IPS-20b (cell line): ENCODE measurements at regions not wholly inside any gene's neighbourhood (a gene's known extent, or its start where the extent isn't known, plus 50 kb on each side); places are given as distances from the start of the nearest gene placed in this dataset.
"Not testable (repeated sequence)": the region's sequence is repeated elsewhere in the genome, so short reads cannot be mapped to it uniquely, and the experiment has no call there.

Source experiments
- H3K27ac ChIP-seq: one replicate; pipeline ENCODE4 v1.5.1; 2013; ENCODE audit warnings: low read length
- H3K27me3 ChIP-seq: 2 replicates; pipeline ENCODE4 v1.6.1; 2013; ENCODE audit warnings: mild to moderate bottlenecking, low read length, inconsistent platforms; ENCODE audit not compliant: insufficient read depth
- H3K36me3 ChIP-seq: 2 replicates; pipeline ENCODE4 v1.6.1; 2013; ENCODE audit warnings: low read depth, mild to moderate bottlenecking, inconsistent platforms, low read length, moderate library complexity; ENCODE audit not compliant: insufficient read depth
- H3K4me1 ChIP-seq: 2 replicates; pipeline ENCODE4 v1.6.1; 2013; ENCODE audit warnings: mild to moderate bottlenecking, control low read depth, inconsistent platforms, low read length, moderate library complexity; ENCODE audit not compliant: insufficient read depth
- H3K4me3 ChIP-seq: 2 replicates; pipeline ENCODE4 v1.5.1; 2013; ENCODE audit warnings: mild to moderate bottlenecking, low read length, inconsistent platforms
- H3K9ac ChIP-seq: 2 replicates; pipeline ENCODE4 v1.6.1; 2013; ENCODE audit warnings: low read depth, mild to moderate bottlenecking, inconsistent platforms, low read length, moderate library complexity
- H3K9me3 ChIP-seq: 2 replicates; pipeline ENCODE4 v1.6.1; 2013; ENCODE audit warnings: mild to moderate bottlenecking, low read depth, low read length, inconsistent platforms; ENCODE audit not compliant: insufficient read depth

DNA sequence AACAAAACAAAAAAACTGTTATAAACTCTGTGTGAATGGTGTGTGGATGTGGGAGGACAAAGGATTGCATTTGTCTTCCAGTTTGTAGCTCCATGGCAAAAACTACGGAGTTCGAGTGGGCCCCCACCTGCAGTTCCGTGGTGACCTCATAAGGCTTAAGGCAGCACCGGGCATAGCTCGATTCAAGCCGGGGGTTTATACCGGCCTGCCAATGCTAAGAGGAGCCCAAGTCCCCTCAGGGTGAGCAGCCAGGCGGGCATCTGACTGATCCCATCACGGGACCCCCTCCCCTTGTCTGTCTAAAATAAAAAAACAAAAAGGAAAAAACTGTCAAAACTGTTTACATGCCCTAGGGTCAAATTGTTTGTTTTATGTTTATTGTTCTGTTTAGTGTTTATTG, 463.2 kb upstream of the HTR1E start:
- Histone ChIP-seq H3K9ac (no peak overlapping the region), H3K36me3 (no peaks in the 10 kb centered on the region), H3K4me3 (no peak overlapping the region), H3K4me1 (peaks cover 11% of the 10 kb centered on the region; the same call in 1 of the 2 replicates), H3K9me3 (no peaks in the 10 kb centered on the region), H3K27ac (no peak overlapping the region), H3K27me3 (no peaks in the 10 kb centered on the region)

DNA sequence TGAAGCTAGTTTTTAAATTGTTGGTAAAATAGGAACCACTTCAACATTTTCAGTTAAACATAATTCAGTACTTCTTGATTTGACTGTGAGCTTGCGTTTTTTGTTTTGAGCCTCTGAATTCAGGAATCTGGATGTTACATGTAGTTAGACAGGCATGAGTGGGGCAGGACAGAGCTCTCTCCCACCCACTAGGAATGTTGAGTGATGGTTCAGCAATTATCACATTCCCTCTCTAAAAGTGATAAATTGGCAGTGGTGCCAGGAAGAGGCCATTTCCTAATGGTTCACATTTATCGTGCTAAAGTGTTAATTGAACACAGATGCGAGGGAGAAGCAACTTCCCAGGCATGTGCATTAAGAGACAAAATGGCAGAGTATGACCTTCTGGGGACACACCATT, 465.5 kb upstream of the HTR1E start:
- Histone ChIP-seq H3K27ac (no peak overlapping the region), H3K4me1 (no peaks in the 10 kb centered on the region), H3K9ac (no peak overlapping the region), H3K27me3 (no peaks in the 10 kb centered on the region), H3K36me3 (no peaks in the 10 kb centered on the region), H3K9me3 (0 out of 2 replicates have a peak, but pooled peaks cover 4% of the 10 kb centered on the region), H3K4me3 (no peak overlapping the region)

DNA sequence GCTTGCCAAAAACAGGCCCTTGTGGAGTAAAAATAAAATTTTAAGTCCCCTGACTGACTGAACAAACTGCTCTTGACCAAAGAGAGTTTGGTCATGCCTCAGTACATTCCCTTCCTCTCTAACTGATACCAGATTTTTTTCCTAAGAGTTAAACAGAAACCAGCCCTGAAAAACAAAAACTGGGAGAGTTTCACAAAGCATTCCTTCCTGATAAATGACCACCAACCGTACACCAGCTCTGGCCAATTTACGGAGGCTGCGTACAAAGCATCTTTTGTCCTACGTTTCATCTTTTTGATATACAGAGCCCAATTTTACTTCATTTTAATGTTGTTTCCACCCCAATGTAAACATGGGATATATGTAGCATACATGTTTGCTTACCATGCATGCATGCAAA, 477.4 kb upstream of the HTR1E start:
- no peak overlapping the region for H3K4me3 ChIP-seq
- no peaks in the 10 kb centered on the region for H3K27me3 ChIP-seq
- no peaks in the 10 kb centered on the region for H3K4me1 ChIP-seq
- no peak overlapping the region for H3K27ac ChIP-seq
- no peak overlapping the region for H3K9ac ChIP-seq
- peaks cover 9% of the 10 kb centered on the region for H3K9me3 ChIP-seq
- no peaks in the 10 kb centered on the region for H3K36me3 ChIP-seq

DNA sequence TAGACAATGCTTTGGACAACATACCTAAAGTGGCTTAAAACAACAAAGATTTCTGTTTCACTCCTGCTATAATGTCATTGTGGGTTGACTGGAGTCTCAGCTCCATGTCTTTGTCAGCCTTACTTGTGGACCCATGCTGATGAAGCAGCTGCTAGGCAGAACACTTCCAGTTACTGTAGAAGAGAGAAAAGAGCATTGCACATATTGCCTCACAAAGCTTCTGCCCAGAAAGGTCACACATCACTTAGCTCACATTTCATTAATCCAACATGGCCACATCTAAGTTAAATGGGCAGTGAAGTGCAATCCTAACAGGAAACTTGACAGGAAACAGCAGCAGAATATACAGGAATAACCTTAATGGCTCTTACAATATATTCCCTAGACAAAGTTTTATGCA, 480.5 kb upstream of the HTR1E start:
- no peak overlapping the region for H3K4me3 ChIP-seq
- no peak overlapping the region for H3K9ac ChIP-seq
- H3K27me3 ChIP-seq = no peaks in the 10 kb centered on the region
- no peaks in the 10 kb centered on the region for H3K36me3 ChIP-seq
- no peak overlapping the region for H3K27ac ChIP-seq
- no peaks in the 10 kb centered on the region for H3K4me1 ChIP-seq
- H3K9me3 ChIP-seq = peaks cover 23% of the 10 kb centered on the region

GRCh38 chr6:86453232-86453631, 484.1 kb upstream of the HTR1E start:
- H3K36me3 ChIP-seq = no peaks in the 10 kb centered on the region
- H3K27ac ChIP-seq = no peak overlapping the region
- H3K9ac ChIP-seq = no peak overlapping the region
- H3K4me3 ChIP-seq = no peak overlapping the region
- peaks cover 26% of the 10 kb centered on the region for H3K9me3 ChIP-seq
- no peaks in the 10 kb centered on the region for H3K27me3 ChIP-seq
- no peaks in the 10 kb centered on the region for H3K4me1 ChIP-seq

DNA sequence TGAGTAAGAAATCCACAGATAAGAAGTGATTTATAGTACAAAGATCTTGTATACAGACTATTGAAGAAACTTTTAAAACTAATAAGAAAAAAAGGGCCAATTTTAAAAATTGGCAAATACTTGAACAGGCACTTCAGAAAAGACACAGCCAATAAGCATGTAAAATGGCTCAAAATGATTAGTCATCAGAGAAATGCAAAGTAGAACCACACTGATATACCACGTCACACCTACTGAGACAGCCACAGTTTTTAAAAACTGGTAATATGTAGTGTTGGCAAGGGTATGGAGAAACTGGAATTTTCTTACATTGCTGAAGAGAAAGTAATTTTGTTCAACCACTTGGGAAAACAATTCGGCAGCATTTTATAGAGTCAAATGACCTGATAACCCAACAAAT, 488.9 kb upstream of the HTR1E start:
- H3K36me3 ChIP-seq = no peaks in the 10 kb centered on the region
- H3K27me3 ChIP-seq = no peaks in the 10 kb centered on the region
- peaks cover 27% of the 10 kb centered on the region; the same call in 1 of the 2 replicates for H3K9me3 ChIP-seq
- H3K4me3 ChIP-seq = no peak overlapping the region
- no peaks in the 10 kb centered on the region for H3K4me1 ChIP-seq
- no peak overlapping the region for H3K27ac ChIP-seq
- no peak overlapping the region for H3K9ac ChIP-seq

GRCh38 chr6:86440608-86441007, 496.7 kb upstream of the HTR1E start:
- no peak overlapping the region for H3K27ac ChIP-seq
- H3K27me3 ChIP-seq = no peaks in the 10 kb centered on the region
- no peaks in the 10 kb centered on the region for H3K9me3 ChIP-seq
- H3K9ac ChIP-seq = no peak overlapping the region
- no peak overlapping the region for H3K4me3 ChIP-seq
- H3K36me3 ChIP-seq = no peaks in the 10 kb centered on the region
- H3K4me1 ChIP-seq = no peaks in the 10 kb centered on the region

DNA sequence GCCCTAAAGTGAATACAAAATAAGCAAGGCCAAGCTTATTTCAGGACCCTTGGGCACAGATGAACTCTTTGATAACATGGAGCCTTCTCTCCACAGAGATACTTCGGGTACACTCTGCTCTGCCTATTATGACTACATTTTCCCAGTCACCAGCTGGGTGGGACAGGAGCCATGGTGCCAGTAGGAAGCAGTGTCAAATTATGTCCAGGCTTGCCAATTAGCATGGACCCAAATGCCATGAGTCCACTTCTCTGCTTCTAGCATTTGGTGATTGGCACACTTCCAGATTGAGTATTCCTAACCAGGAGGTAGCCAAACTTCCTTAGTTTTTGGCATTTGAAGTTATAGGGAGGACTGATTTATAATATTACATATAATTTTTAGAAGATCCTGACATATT, 513.8 kb upstream of the HTR1E start:
- Histone ChIP-seq H3K4me1 (no peaks in the 10 kb centered on the region), H3K27me3 (no peaks in the 10 kb centered on the region), H3K4me3 (no peak overlapping the region), H3K36me3 (no peaks in the 10 kb centered on the region), H3K9me3 (no peaks in the 10 kb centered on the region), H3K27ac (no peak overlapping the region), H3K9ac (no peak overlapping the region)

DNA sequence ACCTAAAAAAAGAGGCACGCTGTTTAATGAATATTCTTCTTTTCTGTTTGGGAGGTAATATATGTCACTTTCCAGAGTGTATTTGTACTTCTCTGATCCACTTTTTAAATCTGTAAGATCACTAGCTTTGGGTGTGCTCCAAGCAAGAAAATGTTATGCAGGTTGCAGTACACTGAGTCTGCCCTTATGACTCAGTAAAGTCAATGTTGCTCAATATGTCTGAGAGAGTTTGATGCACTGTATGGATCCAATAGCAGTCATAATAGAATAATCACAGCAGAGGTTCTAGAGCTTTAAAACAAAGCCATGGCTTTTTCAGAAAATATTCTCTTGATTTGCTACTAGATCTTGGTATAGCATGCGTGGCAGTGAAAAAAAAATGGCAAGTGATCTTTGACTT, 525.3 kb upstream of the HTR1E start:
- H3K9ac ChIP-seq = no peak overlapping the region
- H3K27me3 ChIP-seq = no peaks in the 10 kb centered on the region
- H3K4me3 ChIP-seq = no peak overlapping the region
- H3K4me1 ChIP-seq = no peaks in the 10 kb centered on the region
- H3K36me3 ChIP-seq = no peaks in the 10 kb centered on the region
- H3K9me3 ChIP-seq = no peaks in the 10 kb centered on the region
- H3K27ac ChIP-seq = no peak overlapping the region

DNA sequence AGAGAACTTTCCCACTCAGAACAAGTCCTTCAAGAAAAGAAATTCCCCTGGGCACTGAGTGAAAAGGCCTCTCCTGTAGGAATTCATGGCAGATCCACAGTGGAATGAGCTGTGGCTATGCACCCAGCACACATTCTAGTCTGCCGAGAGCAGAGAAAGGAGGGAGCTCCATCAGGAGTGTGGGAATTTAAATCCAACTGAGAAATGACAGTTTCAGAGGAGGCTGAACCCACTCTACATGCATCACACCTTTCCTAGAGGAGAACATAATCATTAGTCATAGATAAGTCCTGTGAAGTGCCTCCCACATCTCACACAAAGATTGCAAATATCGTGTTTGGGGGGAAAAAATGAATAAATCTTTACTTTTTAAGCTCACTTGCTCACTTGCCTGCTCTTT, 530.2 kb upstream of the HTR1E start:
- Histone ChIP-seq H3K9me3 (no peaks in the 10 kb centered on the region), H3K9ac (no peak overlapping the region), H3K36me3 (no peaks in the 10 kb centered on the region), H3K27ac (no peak overlapping the region), H3K27me3 (no peaks in the 10 kb centered on the region), H3K4me3 (no peak overlapping the region), H3K4me1 (no peaks in the 10 kb centered on the region)

GRCh38 chr6:86392850-86393249, 544.5 kb upstream of the HTR1E start:
- not testable (repeated sequence) for H3K4me1 ChIP-seq, H3K4me3 ChIP-seq, H3K9ac ChIP-seq, H3K27ac ChIP-seq, H3K27me3 ChIP-seq, H3K36me3 ChIP-seq
- H3K9me3 ChIP-seq = peaks cover 24% of the 10 kb centered on the region

GRCh38 chr6:86380571-86381125, 556.7 kb upstream of the HTR1E start:
- Histone ChIP-seq H3K4me3 (no peak overlapping the region), H3K27me3 (no peaks in the 10 kb centered on the region), H3K9me3 (peaks cover 4% of the 10 kb centered on the region; the same call in 1 of the 2 replicates), H3K27ac (no peak overlapping the region), H3K36me3 (no peaks in the 10 kb centered on the region), H3K9ac (no peak overlapping the region), H3K4me1 (peaks cover 4% of the 10 kb centered on the region; the same call in 1 of the 2 replicates)
